Adipocyte (in vitro differentiated cells): ENCODE measurements at regions not wholly inside any gene's neighbourhood (a gene's known extent, or its start where the extent isn't known, plus 50 kb on each side); places are given as distances from the start of the nearest gene placed in this dataset.
"Not testable (repeated sequence)": the region's sequence is repeated elsewhere in the genome, so short reads cannot be mapped to it uniquely, and the experiment has no call there.

Experiments used
- DNase-seq: peaks from one replicate; pipeline ENCODE4 v3.0.0-alpha.2; 2015; ENCODE audit warnings: low read depth
- H3K27me3 ChIP-seq: replicated peaks from 2 replicates; pipeline ENCODE4 v1.7.0; 2013; ENCODE audit warnings: mild to moderate bottlenecking, low read length, moderate library complexity; ENCODE audit not compliant: control insufficient read depth, insufficient read depth
- H3K36me3 ChIP-seq: 2 replicates; pipeline ENCODE4 v1.7.0; 2013; ENCODE audit warnings: low read length, mild to moderate bottlenecking, moderate library complexity; ENCODE audit not compliant: control insufficient read depth, insufficient read depth, severe bottlenecking
- H3K4me1 ChIP-seq: 2 replicates; pipeline ENCODE4 v1.7.0; 2013; ENCODE audit warnings: mild to moderate bottlenecking, low read length, moderate library complexity; ENCODE audit not compliant: control insufficient read depth, insufficient read depth
- H3K4me3 ChIP-seq: 2 replicates; pipeline ENCODE4 v1.7.0; 2013; ENCODE audit warnings: mild to moderate bottlenecking, low read length, moderate library complexity
- H3K9ac ChIP-seq: 2 replicates; pipeline ENCODE4 v1.7.0; 2013; ENCODE audit warnings: mild to moderate bottlenecking, low read length, moderate library complexity
- H3K9me3 ChIP-seq: 2 replicates; pipeline ENCODE4 v1.7.0; 2013; ENCODE audit warnings: mild to moderate bottlenecking, low read length, moderate library complexity; ENCODE audit not compliant: control insufficient read depth

- H3K9ac ChIP-seq, H3K4me3 ChIP-seq, H3K4me1 ChIP-seq, H3K27me3 ChIP-seq, H3K36me3 ChIP-seq, DNase-seq, H3K9me3 ChIP-seq: not testable (repeated sequence)
These were observed 157.7 kb downstream of the GIPC2 start for GRCh38 chr1:78203410-78203982.

- H3K36me3 ChIP-seq: no peaks in the 10 kb centered on the region
- no peaks in the 10 kb centered on the region for H3K4me1 ChIP-seq
- no peak for DNase-seq
- H3K4me3 ChIP-seq: no peak overlapping the region
- H3K27me3 ChIP-seq: no peaks in the 10 kb centered on the region
- peaks cover 9% of the 10 kb centered on the region for H3K9me3 ChIP-seq
- no peak overlapping the region for H3K9ac ChIP-seq
These were observed 164.4 kb downstream of the GIPC2 start for GRCh38 chr1:78210175-78210574.

GRCh38 chr1:78211483-78212092 lies 165.8 kb downstream of the GIPC2 start:
- Histone ChIP-seq H3K36me3 (no peaks in the 10 kb centered on the region), H3K4me3 (no peak overlapping the region), H3K27me3 (no peaks in the 10 kb centered on the region), H3K9ac (no peak overlapping the region), H3K4me1 (no peaks in the 10 kb centered on the region), H3K9me3 (peaks cover 9% of the 10 kb centered on the region)
- no peak for DNase-seq

GRCh38 chr1:78214334-78214733 lies 168.6 kb downstream of the GIPC2 start:
- no peak for DNase-seq
- Histone ChIP-seq H3K4me3 (no peak overlapping the region), H3K27me3 (no peaks in the 10 kb centered on the region), H3K36me3 (no peaks in the 10 kb centered on the region), H3K9me3 (peaks cover 9% of the 10 kb centered on the region), H3K4me1 (no peaks in the 10 kb centered on the region), H3K9ac (no peak overlapping the region)

GRCh38 chr1:78222225-78222959 lies 176.6 kb downstream of the GIPC2 start:
- Histone ChIP-seq H3K4me1 (peaks cover 16% of the 10 kb centered on the region), H3K36me3 (no peaks in the 10 kb centered on the region), H3K9ac (no peak overlapping the region), H3K27me3 (no peaks in the 10 kb centered on the region), H3K4me3 (no peak overlapping the region), H3K9me3 (peaks cover 4% of the 10 kb centered on the region)
- no peak for DNase-seq

GRCh38 chr1:78222960-78223358 lies 177.2 kb downstream of the GIPC2 start:
- Histone ChIP-seq H3K4me1 (peaks cover 16% of the 10 kb centered on the region), H3K27me3 (no peaks in the 10 kb centered on the region), H3K4me3 (no peak overlapping the region), H3K9me3 (peaks cover 7% of the 10 kb centered on the region), H3K9ac (no peak overlapping the region), H3K36me3 (no peaks in the 10 kb centered on the region)
- DNase-seq: no peak

- DNase-seq: peak; percentile 62
- Histone ChIP-seq H3K36me3 (no peaks in the 10 kb centered on the region), H3K9me3 (peaks cover 7% of the 10 kb centered on the region), H3K4me3 (no peak overlapping the region), H3K27me3 (no peaks in the 10 kb centered on the region), H3K4me1 (peaks cover 16% of the 10 kb centered on the region), H3K9ac (no peak overlapping the region)
These were observed 177.8 kb downstream of the GIPC2 start for GRCh38 chr1:78223417-78224215.

GRCh38 chr1:78224246-78224785 lies 178.6 kb downstream of the GIPC2 start:
- no peaks in the 10 kb centered on the region for H3K27me3 ChIP-seq
- H3K4me3 ChIP-seq: no peak overlapping the region
- H3K4me1 ChIP-seq: peaks cover 22% of the 10 kb centered on the region
- no peaks in the 10 kb centered on the region for H3K36me3 ChIP-seq
- H3K9ac ChIP-seq: no peak overlapping the region
- H3K9me3 ChIP-seq: peaks cover 7% of the 10 kb centered on the region
- no peak for DNase-seq

GRCh38 chr1:78224861-78225552 lies 179.2 kb downstream of the GIPC2 start:
- peak; percentile 28 for DNase-seq
- H3K9me3 ChIP-seq: peaks cover 7% of the 10 kb centered on the region
- H3K9ac ChIP-seq: no peak overlapping the region
- H3K36me3 ChIP-seq: no peaks in the 10 kb centered on the region
- no peaks in the 10 kb centered on the region for H3K27me3 ChIP-seq
- peaks cover 26% of the 10 kb centered on the region for H3K4me1 ChIP-seq
- H3K4me3 ChIP-seq: no peak overlapping the region

GRCh38 chr1:78226784-78227183 lies 181.0 kb downstream of the GIPC2 start:
- H3K4me3 ChIP-seq: no peak overlapping the region
- H3K9me3 ChIP-seq: peaks cover 7% of the 10 kb centered on the region
- H3K27me3 ChIP-seq: no peaks in the 10 kb centered on the region
- no peak overlapping the region for H3K9ac ChIP-seq
- peaks cover 26% of the 10 kb centered on the region for H3K4me1 ChIP-seq
- DNase-seq: no peak
- H3K36me3 ChIP-seq: no peaks in the 10 kb centered on the region
